HG03469 (cell line): ENCODE measurements at regions not wholly inside any gene's neighbourhood (a gene's known extent, or its start where the extent isn't known, plus 50 kb on each side); places are given as distances from the start of the nearest gene placed in this dataset.

Experiments used
- ATAC-seq: cut with Tn5 transposase; IDR thresholded peaks from one replicate; pipeline ENCODE4 v1.9.1; 2021; ENCODE audit warnings: mild to moderate bottlenecking, moderate library complexity, moderate number of reproducible peaks; ENCODE audit not compliant: unreplicated experiment

GRCh38 chr4:33302321-33302720 lies 2582.2 kb downstream of the PCDH7 start:
- ATAC-seq, result no peak

- no peak for ATAC-seq
Observed at GRCh38 chr4:33306131-33306530, 2586.0 kb downstream of the PCDH7 start.

GRCh38 chr4:33316033-33316432 lies 2595.9 kb downstream of the PCDH7 start:
- ATAC-seq, result no peak

- no peak for ATAC-seq
Observed at GRCh38 chr4:33316578-33316977, 2596.4 kb downstream of the PCDH7 start.

GRCh38 chr4:33323393-33323792 lies 2603.2 kb downstream of the PCDH7 start:
- ATAC-seq, result no peak

GRCh38 chr4:33334416-33334815 lies 2614.2 kb downstream of the PCDH7 start:
- no peak for ATAC-seq

- no peak for ATAC-seq
Observed at GRCh38 chr4:33339762-33340161, 2619.6 kb downstream of the PCDH7 start.

- no peak for ATAC-seq
Observed at GRCh38 chr4:33340168-33340567, 2620.0 kb downstream of the PCDH7 start.

GRCh38 chr4:33349376-33349775 lies 2629.2 kb downstream of the PCDH7 start:
- ATAC-seq, result no peak

- no peak for ATAC-seq
Observed at GRCh38 chr4:33357121-33357520, 2637.0 kb downstream of the PCDH7 start.

- ATAC-seq, result no peak
Observed at GRCh38 chr4:33369446-33369845, 2649.3 kb downstream of the PCDH7 start.

- no peak for ATAC-seq
Observed at GRCh38 chr4:33381816-33382215, 2661.6 kb downstream of the PCDH7 start.

- no peak for ATAC-seq
Observed at GRCh38 chr4:33386764-33387163, 2666.6 kb downstream of the PCDH7 start.

GRCh38 chr4:33390976-33391375 lies 2670.8 kb downstream of the PCDH7 start:
- no peak for ATAC-seq

GRCh38 chr4:33395731-33396485 lies 2675.7 kb downstream of the PCDH7 start:
- ATAC-seq, result no peak

GRCh38 chr4:33400504-33400903 lies 2680.3 kb downstream of the PCDH7 start:
- no peak for ATAC-seq

- no peak for ATAC-seq
Observed at GRCh38 chr4:33407496-33407895, 2687.3 kb downstream of the PCDH7 start.

GRCh38 chr4:33411182-33411581 lies 2691.0 kb downstream of the PCDH7 start:
- ATAC-seq, result no peak

GRCh38 chr4:33421887-33422286 lies 2701.7 kb downstream of the PCDH7 start:
- no peak for ATAC-seq

GRCh38 chr4:33422656-33423055 lies 2702.5 kb downstream of the PCDH7 start:
- ATAC-seq, result no peak

GRCh38 chr4:33425936-33426335 lies 2705.8 kb downstream of the PCDH7 start:
- ATAC-seq, result no peak

- no peak for ATAC-seq
Observed at GRCh38 chr4:33427676-33428075, 2707.5 kb downstream of the PCDH7 start.

- ATAC-seq, result no peak
Observed at GRCh38 chr4:33429971-33430370, 2709.8 kb downstream of the PCDH7 start.
